CD14-positive monocyte (primary cell): ENCODE measurements at regions not wholly inside any gene's neighbourhood (a gene's known extent, or its start where the extent isn't known, plus 50 kb on each side); places are given as distances from the start of the nearest gene placed in this dataset.

ENCODE experiments used
- DNase-seq, 3 donors: peaks; one replicate each; pipeline ENCODE4 v3.0.0-alpha.2; 2011 to 2022
- H2AFZ ChIP-seq: 2 replicates; pipeline ENCODE4 v1.6.0; 2012; ENCODE audit warnings: mild to moderate bottlenecking, low read depth, low read length, inconsistent platforms; ENCODE audit not compliant: insufficient read depth, poor library complexity, severe bottlenecking
- H3K27ac ChIP-seq, 2 donors: 1 replicate in 1 of 2; 2 replicates in 1 of 2; pipeline ENCODE4 v1.5.1; 2012 to 2013; ENCODE audit warnings: low read length in 2 of 2, control low read depth in 1 of 2, inconsistent platforms in 1 of 2, low read depth in 1 of 2, mild to moderate bottlenecking in 1 of 2
- H3K27me3 ChIP-seq, 2 donors: one replicate each; pipeline versions ENCODE4 v1.6.0 to v1.6.1; 2011 to 2013; ENCODE audit warnings: low read length in 2 of 2; ENCODE audit not compliant: control insufficient read depth in 2 of 2, insufficient read depth in 2 of 2
- H3K36me3 ChIP-seq, 2 donors: replicated peaks in 1 of 2; 1 replicate in 1 of 2; 2 replicates in 1 of 2; pipeline versions ENCODE4 v1.5.1 to v1.6.1; 2012 to 2013; ENCODE audit warnings: low read length in 2 of 2, control low read depth in 1 of 2, inconsistent platforms in 1 of 2, mild to moderate bottlenecking in 1 of 2; ENCODE audit not compliant: insufficient read depth in 2 of 2, control insufficient read depth in 1 of 2
- H3K4me1 ChIP-seq, 2 donors: 1 replicate in 1 of 2; 2 replicates in 1 of 2; pipeline versions ENCODE4 v1.5.1 to v1.6.1; 2012 to 2013; ENCODE audit warnings: low read length in 2 of 2, control low read depth in 1 of 2, inconsistent platforms in 1 of 2, mild to moderate bottlenecking in 1 of 2, moderate library complexity in 1 of 2; ENCODE audit not compliant: insufficient read depth in 2 of 2, control insufficient read depth in 1 of 2
- H3K4me2 ChIP-seq: replicated peaks from 2 replicates; pipeline ENCODE3; 2012; ENCODE audit warnings: low read length, moderate library complexity, mild to moderate bottlenecking; ENCODE audit not compliant: poor library complexity, severe bottlenecking; ENCODE audit errors: extremely low read depth
- H3K4me3 ChIP-seq, 3 experiments: fragments of 200-600 bp in 1 of 3; sonication (generic) in 1 of 3; replicated peaks in 1 of 3; 1 replicate in 2 of 3; 2 replicates in 1 of 3; pipeline ENCODE4 v1.5.1; 2011 to 2013; ENCODE audit warnings: low read length in 3 of 3, mild to moderate bottlenecking in 3 of 3, control low read depth in 2 of 3, low read depth in 2 of 3, inconsistent platforms in 1 of 3, moderate library complexity in 1 of 3
- H3K79me2 ChIP-seq: 2 replicates; pipeline ENCODE4 v1.6.0; 2012; ENCODE audit warnings: mild to moderate bottlenecking, control low read depth, inconsistent platforms, low read length, moderate library complexity; ENCODE audit not compliant: insufficient read depth
- H3K9ac ChIP-seq: 2 replicates; pipeline ENCODE4 v1.6.0; 2017; ENCODE audit warnings: low read length, mild to moderate bottlenecking; ENCODE audit not compliant: insufficient read depth, poor library complexity, severe bottlenecking
- H3K9me3 ChIP-seq, 2 donors: replicated peaks in 1 of 2; 1 replicate in 1 of 2; 2 replicates in 1 of 2; pipeline versions ENCODE4 v1.5.1 to v1.6.1; 2012 to 2013; ENCODE audit warnings: low read length in 2 of 2, control low read depth in 1 of 2; ENCODE audit not compliant: control insufficient read depth in 1 of 2, insufficient read depth in 1 of 2
- H4K20me1 ChIP-seq: 2 replicates; pipeline ENCODE4 v1.6.0; 2012; ENCODE audit warnings: mild to moderate bottlenecking, low read length, control low read depth, moderate library complexity; ENCODE audit not compliant: insufficient read depth
- H3K27ac Mint-ChIP-seq, 7 donors: one replicate each; pipeline ENCODE4 v1.8.0; 2020; ENCODE audit warnings: mild to moderate bottlenecking in 7 of 7, mixed read lengths in 7 of 7, moderate library complexity in 6 of 7, inconsistent platforms in 2 of 7
- H3K27me3 Mint-ChIP-seq, 3 donors: one replicate each; pipeline ENCODE4 v1.8.0; 2021 to 2022; ENCODE audit warnings: low read depth in 3 of 3, mild to moderate bottlenecking in 3 of 3, mixed read lengths in 3 of 3, moderate library complexity in 3 of 3, inconsistent platforms in 1 of 3
- H3K36me3 Mint-ChIP-seq, 2 donors: one replicate each; pipeline ENCODE4 v1.8.0; 2020; ENCODE audit warnings: mixed read lengths in 2 of 2, inconsistent platforms in 1 of 2, mild to moderate bottlenecking in 1 of 2
- H3K4me1 Mint-ChIP-seq: one replicate; pipeline ENCODE4 v1.8.0; 2020; ENCODE audit warnings: mild to moderate bottlenecking, mixed read lengths
- H3K4me3 Mint-ChIP-seq, 2 donors: one replicate each; pipeline ENCODE4 v1.8.0; 2020; ENCODE audit warnings: mild to moderate bottlenecking in 2 of 2, mixed read lengths in 2 of 2, moderate library complexity in 1 of 2
- H3K9me3 Mint-ChIP-seq, 7 donors: one replicate each; pipeline ENCODE4 v1.8.0; 2020 to 2022; ENCODE audit warnings: mixed read lengths in 7 of 7, mild to moderate bottlenecking in 6 of 7, moderate library complexity in 6 of 7, inconsistent platforms in 2 of 7
- WGBS: methylation state at CpG from one replicate; pipeline ENCODE4 v1.1.5; 2013; ENCODE audit warnings: missing lambda C conversion rate; ENCODE audit not compliant: insufficient coverage; 5-methylcytosine and 5-hydroxymethylcytosine counted together
- intact Hi-C, 2 donors: fragments of 100-400 bp; cut with micrococcal nuclease; formaldehyde crosslinking; loops; one replicate each; pipeline versions ENCODE4 v1.15.0 to v1.15.1; 2023
- TF ChIP-seq, protein P1 (sequence below): fragments of 200-600 bp; IDR thresholded peaks from one replicate; pipeline ENCODE4 v1.8.0; 2022; ENCODE audit warnings: antibody characterized with exemption, mild to moderate bottlenecking

DNA sequence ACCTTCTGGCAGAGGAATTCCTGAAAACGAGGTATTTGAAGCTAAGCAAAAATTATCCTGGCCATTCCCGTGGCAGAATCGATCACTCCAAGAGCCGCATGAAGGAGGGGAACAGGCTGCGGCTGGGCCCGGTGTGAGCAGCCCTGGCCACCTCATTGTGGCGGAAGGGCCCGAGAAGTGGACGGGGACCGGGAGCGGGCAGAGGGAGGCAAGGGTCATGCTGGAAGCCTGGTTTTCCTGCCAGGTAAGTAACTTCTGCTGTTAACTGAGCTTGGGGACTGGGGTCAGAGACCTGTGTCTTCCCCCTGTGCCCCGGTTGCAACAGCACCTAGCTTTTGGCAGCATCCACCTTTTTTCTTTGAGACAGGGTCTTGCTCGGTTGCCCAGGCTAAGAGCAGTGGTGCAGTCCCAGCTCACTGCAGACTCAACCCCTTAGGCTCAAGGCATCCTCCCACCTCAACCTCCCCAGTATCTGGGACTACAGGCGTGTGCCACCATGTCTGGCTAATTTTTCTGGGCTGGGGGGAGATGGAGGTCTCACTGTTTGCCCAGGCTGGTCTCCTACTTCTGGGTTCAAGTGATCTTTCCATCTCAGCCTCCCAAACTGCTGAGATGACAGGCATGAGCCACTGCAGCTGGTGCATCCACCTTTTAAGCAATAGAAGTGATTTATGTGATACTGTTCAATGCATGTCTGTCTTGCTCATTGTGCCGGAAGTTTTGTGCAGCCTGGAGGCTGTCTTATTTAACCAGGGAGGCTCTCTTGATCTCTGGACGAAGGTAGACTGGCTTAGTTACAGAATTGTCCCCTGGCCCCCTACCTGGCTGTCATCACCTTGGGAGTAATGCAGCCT is 174.0 kb upstream of the MYL2 start:
- H4K20me1 ChIP-seq = no peaks in the 10 kb centered on the region
- H3K36me3 ChIP-seq = no peaks in the 10 kb centered on the region
- DNase-seq = no peak
- no peaks in the 10 kb centered on the region for H3K9me3 ChIP-seq
- no peak overlapping the region for H3K4me2 ChIP-seq
- TF ChIP-seq, protein P1, sequence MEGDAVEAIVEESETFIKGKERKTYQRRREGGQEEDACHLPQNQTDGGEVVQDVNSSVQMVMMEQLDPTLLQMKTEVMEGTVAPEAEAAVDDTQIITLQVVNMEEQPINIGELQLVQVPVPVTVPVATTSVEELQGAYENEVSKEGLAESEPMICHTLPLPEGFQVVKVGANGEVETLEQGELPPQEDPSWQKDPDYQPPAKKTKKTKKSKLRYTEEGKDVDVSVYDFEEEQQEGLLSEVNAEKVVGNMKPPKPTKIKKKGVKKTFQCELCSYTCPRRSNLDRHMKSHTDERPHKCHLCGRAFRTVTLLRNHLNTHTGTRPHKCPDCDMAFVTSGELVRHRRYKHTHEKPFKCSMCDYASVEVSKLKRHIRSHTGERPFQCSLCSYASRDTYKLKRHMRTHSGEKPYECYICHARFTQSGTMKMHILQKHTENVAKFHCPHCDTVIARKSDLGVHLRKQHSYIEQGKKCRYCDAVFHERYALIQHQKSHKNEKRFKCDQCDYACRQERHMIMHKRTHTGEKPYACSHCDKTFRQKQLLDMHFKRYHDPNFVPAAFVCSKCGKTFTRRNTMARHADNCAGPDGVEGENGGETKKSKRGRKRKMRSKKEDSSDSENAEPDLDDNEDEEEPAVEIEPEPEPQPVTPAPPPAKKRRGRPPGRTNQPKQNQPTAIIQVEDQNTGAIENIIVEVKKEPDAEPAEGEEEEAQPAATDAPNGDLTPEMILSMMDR = no peak
- no peak overlapping the region for H3K9ac ChIP-seq
- no peak overlapping the region for H3K27ac ChIP-seq
- peaks cover 9 to 15% (median 10%) of the 10 kb centered on the region in 3 donors for H3K27me3 Mint-ChIP-seq
- H3K36me3 Mint-ChIP-seq = no peaks in the 10 kb centered on the region
- H3K4me1 Mint-ChIP-seq = peaks cover 32% of the 10 kb centered on the region
- no peak overlapping the region for H2AFZ ChIP-seq
- no peak overlapping the region for H3K27ac Mint-ChIP-seq
- peaks cover 11 to 16% of the 10 kb centered on the region in 2 donors for H3K4me1 ChIP-seq
- WGBS = 97% methylated on average over 14 of the region's 16 CpGs
- H3K4me3 Mint-ChIP-seq = peak overlapping the region in 1 of 2 donors; percentile 15
- no peak overlapping the region for H3K4me3 ChIP-seq
- no peaks in the 10 kb centered on the region for H3K79me2 ChIP-seq
- intact Hi-C loops = no loop called here
- no peaks in the 10 kb centered on the region for H3K27me3 ChIP-seq
- peaks cover 0 to 2% (median 0%) of the 10 kb centered on the region in 7 donors for H3K9me3 Mint-ChIP-seq

DNA sequence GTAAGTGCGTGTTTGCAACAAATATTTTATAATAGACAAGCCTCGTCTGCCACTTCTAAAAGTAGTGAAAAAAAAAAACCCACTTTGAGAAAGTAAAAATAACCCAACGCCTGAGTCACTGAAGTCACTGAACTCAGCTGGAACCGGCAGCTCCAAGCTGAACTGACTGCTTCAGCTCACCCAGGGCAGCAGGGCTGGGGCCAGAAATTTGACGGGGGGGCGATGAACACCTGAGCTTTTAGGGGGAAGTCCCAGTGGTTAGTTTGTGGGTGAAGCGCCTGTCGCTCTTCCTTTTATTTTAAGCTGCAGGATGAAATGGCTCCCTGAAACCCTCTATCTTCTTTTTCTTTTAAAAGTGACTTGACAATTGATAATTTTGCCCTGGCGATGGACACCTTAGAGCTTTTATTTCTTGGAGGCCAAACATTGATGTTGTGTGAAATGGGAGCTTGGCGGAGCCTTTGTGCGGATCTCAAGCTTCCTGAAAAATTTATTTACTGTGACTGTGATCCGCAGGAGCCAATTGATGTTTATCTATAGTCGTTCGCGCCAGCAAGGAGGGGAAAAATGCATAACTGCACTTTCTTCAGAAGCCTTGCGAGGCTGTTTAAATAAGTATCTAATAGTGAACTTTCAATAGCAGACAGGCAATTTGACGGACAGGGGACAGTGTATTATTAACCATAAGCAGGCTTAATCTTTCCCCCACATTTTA is 173.2 kb upstream of the MYL2 start:
- H3K36me3 ChIP-seq = no peaks in the 10 kb centered on the region
- H3K9me3 ChIP-seq = no peaks in the 10 kb centered on the region
- no peaks in the 10 kb centered on the region for H3K79me2 ChIP-seq
- Mint-ChIP-seq H3K4me1 (peaks cover 26% of the 10 kb centered on the region), H3K27me3 (peaks cover 9 to 13% (median 10%) of the 10 kb centered on the region in 3 donors), H3K4me3 (no peak overlapping the region), H3K36me3 (no peaks in the 10 kb centered on the region), H3K9me3 (peaks cover 0 to 2% (median 0%) of the 10 kb centered on the region in 7 donors), H3K27ac (no peak overlapping the region)
- no peaks in the 10 kb centered on the region for H4K20me1 ChIP-seq
- no peak overlapping the region for H3K4me2 ChIP-seq
- 15% methylated on average over 9 of the region's 17 CpGs for WGBS
- no peaks in the 10 kb centered on the region for H3K27me3 ChIP-seq
- H3K4me3 ChIP-seq = no peak overlapping the region
- intact Hi-C loops = no loop called here
- TF ChIP-seq, protein P1 = no peak
- peaks cover 4 to 9% of the 10 kb centered on the region in 2 donors for H3K4me1 ChIP-seq
- H2AFZ ChIP-seq = no peak overlapping the region
- H3K9ac ChIP-seq = no peak overlapping the region
- no peak overlapping the region for H3K27ac ChIP-seq
- DNase-seq = no peak
